Keratinocyte (primary cell): ENCODE measurements at regions not wholly inside any gene's neighbourhood (a gene's known extent, or its start where the extent isn't known, plus 50 kb on each side); places are given as distances from the start of the nearest gene placed in this dataset.

Experiments used
- DNase-seq: peaks from one replicate; pipeline ENCODE4 v3.0.0-alpha.2; 2011; ENCODE audit warnings: low read depth, missing footprints, low spot score
- FAIRE-seq: peaks from 2 replicates; lab custom pipeline; 2011; peaks lifted over from hg19 to GRCh38; lab: Jason Lieb, UNC
- H2AFZ ChIP-seq: 2 replicates; pipeline ENCODE4 v1.6.0; 2012; ENCODE audit warnings: low read length, control low read depth, inconsistent platforms; ENCODE audit not compliant: control insufficient read depth
- H3K27ac ChIP-seq: 2 replicates; pipeline ENCODE4 v1.5.1; 2011; ENCODE audit warnings: low read length; ENCODE audit not compliant: control insufficient read depth, insufficient read depth
- H3K27me3 ChIP-seq: 3 replicates; pipeline ENCODE4 v1.6.0; 2011; ENCODE audit warnings: low read length; ENCODE audit not compliant: control insufficient read depth, insufficient read depth; ENCODE audit errors: extremely low read depth
- H3K36me3 ChIP-seq, 2 experiments: 2 replicates in 1 of 2; 3 replicates in 1 of 2; pipeline ENCODE4 v1.5.1; 2011; ENCODE audit warnings: low read length in 2 of 2, mild to moderate bottlenecking in 1 of 2; ENCODE audit not compliant: control insufficient read depth in 2 of 2, insufficient read depth in 2 of 2; ENCODE audit errors: extremely low read depth in 1 of 2
- H3K4me1 ChIP-seq: 3 replicates; pipeline ENCODE4 v1.5.1; 2011; ENCODE audit warnings: low read length; ENCODE audit not compliant: control insufficient read depth, insufficient read depth; ENCODE audit errors: extremely low read depth
- H3K4me2 ChIP-seq: 3 replicates; pipeline ENCODE4 v1.6.0; 2011; ENCODE audit warnings: low read depth, low read length; ENCODE audit not compliant: control insufficient read depth, insufficient read depth; ENCODE audit errors: extremely low read depth
- H3K4me3 ChIP-seq, 3 experiments: fragments of 200-600 bp in 1 of 3; sonication (generic) in 1 of 3; 2 replicates in 2 of 3; 3 replicates in 1 of 3; pipeline ENCODE4 v1.5.1; 2011 to 2016; ENCODE audit warnings: low read length in 3 of 3, mild to moderate bottlenecking in 3 of 3, control low read depth in 2 of 3, inconsistent platforms in 1 of 3, low read depth in 1 of 3, mixed read lengths in 1 of 3, mixed run types in 1 of 3, moderate library complexity in 1 of 3; ENCODE audit not compliant: control insufficient read depth in 2 of 3, insufficient read depth in 2 of 3; ENCODE audit errors: extremely low read depth in 1 of 3
- H3K79me2 ChIP-seq: 2 replicates; pipeline ENCODE4 v1.6.0; 2012; ENCODE audit warnings: low read length; ENCODE audit not compliant: control insufficient read depth, insufficient read depth
- H3K9ac ChIP-seq: 3 replicates; pipeline ENCODE4 v1.6.0; 2011; ENCODE audit warnings: low read length; ENCODE audit not compliant: control insufficient read depth, insufficient read depth; ENCODE audit errors: extremely low read depth
- H3K9me1 ChIP-seq: 3 replicates; pipeline ENCODE4 v1.6.0; 2011; ENCODE audit warnings: low read length; ENCODE audit not compliant: control insufficient read depth, insufficient read depth; ENCODE audit errors: extremely low read depth
- H3K9me3 ChIP-seq: 2 replicates; pipeline ENCODE4 v1.5.1; 2012; ENCODE audit warnings: low read depth, low read length; ENCODE audit not compliant: control insufficient read depth
- H4K20me1 ChIP-seq: 3 replicates; pipeline ENCODE4 v1.6.0; 2011; ENCODE audit warnings: low read length; ENCODE audit not compliant: control insufficient read depth, insufficient read depth; ENCODE audit errors: extremely low read depth
- EZH2 ChIP-seq: IDR thresholded peaks from one replicate; pipeline ENCODE4 v1.6.1; 2012; ENCODE audit warnings: inconsistent platforms, mild to moderate bottlenecking, low read length, moderate library complexity
- dilution Hi-C: fragments of 300-500 bp; cut with MboI; formaldehyde crosslinking; loops from one replicate; pipeline ENCODE4 v1.7.0; 2020; ENCODE audit warnings: low sequenced_read_pairs; ENCODE audit not compliant: extremely low pct_ligation_motif_present
- TF ChIP-seq, protein P1 (sequence below), 3 experiments: IDR thresholded peaks in 1 of 3; conservative IDR thresholded peaks in 1 of 3; optimal IDR thresholded peaks in 1 of 3; 2 replicates in 2 of 3; 3 replicates in 1 of 3; pipeline versions ENCODE3 to v1.5.1; 2011; ENCODE audit warnings: low read length in 3 of 3, mild to moderate bottlenecking in 3 of 3, moderate library complexity in 2 of 3, control low read depth in 1 of 3, inconsistent platforms in 1 of 3; ENCODE audit not compliant: insufficient read depth in 2 of 3; ENCODE audit errors: extremely low read depth in 1 of 3

GRCh38 chr11:19628018-19628417 lies 84.6 kb upstream of the NAV2 start:
- Histone ChIP-seq H3K27ac (no peak overlapping the region), H3K27me3 (peaks cover 14% of the 10 kb centered on the region), H3K9me3 (no peaks in the 10 kb centered on the region), H3K79me2 (no peaks in the 10 kb centered on the region), H3K9ac (no peak overlapping the region), H3K36me3 (no peaks in the 10 kb centered on the region), H3K4me3 (no peak overlapping the region), H3K4me1 (peaks cover 8% of the 10 kb centered on the region), H3K9me1 (no peaks in the 10 kb centered on the region), H4K20me1 (no peaks in the 10 kb centered on the region), H3K4me2 (no peak overlapping the region), H2AFZ (no peak overlapping the region)
- dilution Hi-C loops = no loop called here
- TF ChIP-seq EZH2 = no peak
- TF ChIP-seq, protein P1, sequence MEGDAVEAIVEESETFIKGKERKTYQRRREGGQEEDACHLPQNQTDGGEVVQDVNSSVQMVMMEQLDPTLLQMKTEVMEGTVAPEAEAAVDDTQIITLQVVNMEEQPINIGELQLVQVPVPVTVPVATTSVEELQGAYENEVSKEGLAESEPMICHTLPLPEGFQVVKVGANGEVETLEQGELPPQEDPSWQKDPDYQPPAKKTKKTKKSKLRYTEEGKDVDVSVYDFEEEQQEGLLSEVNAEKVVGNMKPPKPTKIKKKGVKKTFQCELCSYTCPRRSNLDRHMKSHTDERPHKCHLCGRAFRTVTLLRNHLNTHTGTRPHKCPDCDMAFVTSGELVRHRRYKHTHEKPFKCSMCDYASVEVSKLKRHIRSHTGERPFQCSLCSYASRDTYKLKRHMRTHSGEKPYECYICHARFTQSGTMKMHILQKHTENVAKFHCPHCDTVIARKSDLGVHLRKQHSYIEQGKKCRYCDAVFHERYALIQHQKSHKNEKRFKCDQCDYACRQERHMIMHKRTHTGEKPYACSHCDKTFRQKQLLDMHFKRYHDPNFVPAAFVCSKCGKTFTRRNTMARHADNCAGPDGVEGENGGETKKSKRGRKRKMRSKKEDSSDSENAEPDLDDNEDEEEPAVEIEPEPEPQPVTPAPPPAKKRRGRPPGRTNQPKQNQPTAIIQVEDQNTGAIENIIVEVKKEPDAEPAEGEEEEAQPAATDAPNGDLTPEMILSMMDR (optimal IDR thresholded peaks at IDR 0.05 in 1 of 3, IDR thresholded peaks at IDR 0.05 in 1 of 3, conservative IDR thresholded peaks at IDR 0.05 in 1 of 3; ENCODE audit: extremely low read depth in 1 of 3, insufficient read depth in 2 of 3, low read length in 3 of 3) = no peak
- FAIRE-seq = no peak
- no peak for DNase-seq

- Histone ChIP-seq H3K79me2 (no peaks in the 10 kb centered on the region), H3K27me3 (peaks cover 10% of the 10 kb centered on the region), H4K20me1 (no peaks in the 10 kb centered on the region), H3K9me3 (no peaks in the 10 kb centered on the region), H2AFZ (no peak overlapping the region), H3K4me3 (no peak overlapping the region), H3K4me1 (peaks cover 7% of the 10 kb centered on the region), H3K9me1 (no peaks in the 10 kb centered on the region), H3K9ac (no peak overlapping the region), H3K36me3 (no peaks in the 10 kb centered on the region), H3K4me2 (no peak overlapping the region), H3K27ac (no peak overlapping the region)
- no peak for DNase-seq
- no peak for FAIRE-seq
- dilution Hi-C loops = no loop called here
- no peak for TF ChIP-seq EZH2
- TF ChIP-seq, protein P1 (optimal IDR thresholded peaks at IDR 0.05 in 1 of 3, IDR thresholded peaks at IDR 0.05 in 1 of 3, conservative IDR thresholded peaks at IDR 0.05 in 1 of 3; ENCODE audit: extremely low read depth in 1 of 3, insufficient read depth in 2 of 3, low read length in 3 of 3) = no peak
These were observed 85.1 kb upstream of the NAV2 start for GRCh38 chr11:19627566-19627965.
